Right lobe of liver (tissue), 6 donors: ENCODE measurements at regions not wholly inside any gene's neighbourhood (a gene's known extent, or its start where the extent isn't known, plus 50 kb on each side); places are given as distances from the start of the nearest gene placed in this dataset.

Experiments
- ATAC-seq, 4 donors: fragments of 200-7000 bp; cut with Tn5 transposase; one replicate each; pipeline ENCODE4 v1.9.1; 2020; ENCODE audit warnings: mild to moderate bottlenecking in 4 of 4, moderate library complexity in 4 of 4
- DNase-seq, 3 donors: peaks; one replicate each; pipeline ENCODE4 v3.0.0-alpha.2; 2020
- H3K27ac ChIP-seq, 3 donors: fragments of 200-600 bp; one replicate each; pipeline ENCODE4 v1.8.0; 2022
- H3K27me3 ChIP-seq, 2 donors: fragments of 200-600 bp; one replicate each; pipeline ENCODE4 v1.8.0; 2022
- H3K36me3 ChIP-seq, 4 donors: fragments of 200-600 bp; sonication (generic) in 1 of 4; one replicate each; pipeline versions ENCODE4 v1.5.1 to v1.8.0; 2017 to 2022; ENCODE audit warnings: control low read depth in 1 of 4
- H3K4me1 ChIP-seq, 4 donors: fragments of 200-600 bp; sonication (generic) in 1 of 4; one replicate each; pipeline versions ENCODE4 v1.5.1 to v1.8.0; 2017 to 2022; ENCODE audit warnings: control low read depth in 1 of 4
- H3K4me3 ChIP-seq, 3 donors: fragments of 200-600 bp; one replicate each; pipeline ENCODE4 v1.8.0; 2022
- H3K9me3 ChIP-seq, 4 donors: fragments of 200-600 bp; sonication (generic) in 1 of 4; one replicate each; pipeline versions ENCODE4 v1.5.1 to v1.8.0; 2017 to 2022; ENCODE audit warnings: control low read depth in 1 of 4
- CTCF ChIP-seq, 4 donors: fragments of 200-600 bp in 3 of 4; fragments of 450-650 bp in 1 of 4; IDR thresholded peaks; one replicate each; pipeline versions ENCODE4 v1.5.1 to v1.8.0; 2016 to 2022; ENCODE audit warnings: antibody characterized with exemption in 4 of 4, mild to moderate bottlenecking in 2 of 4
- POLR2A ChIP-seq: fragments of 450-650 bp; IDR thresholded peaks from one replicate; pipeline ENCODE4 v1.6.1; 2017; ENCODE audit warnings: antibody characterized with exemption, mild to moderate bottlenecking
- WGBS: methylation state at CpG from one replicate; pipeline ENCODE4 v1.1.6; 2018; ENCODE audit warnings: low coverage, low lambda C conversion rate; ENCODE audit not compliant: insufficient coverage; ENCODE audit errors: missing lambda C conversion rate; 5-methylcytosine and 5-hydroxymethylcytosine counted together
- intact Hi-C, 2 donors: fragments of 100-400 bp; cut with DNase I; formaldehyde crosslinking; loops; one replicate each; pipeline versions ENCODE4 v1.11.2 to v1.14.1; 2022
- donor health status: DM: no; HTN: yes; CAD: no.
- donor health status: DM: no; HTN: no; CAD: no.
- donor health status: DM: no; HTN: no; CAD: no.
- donor health status: DM: no; HTN: yes; CAD: no.
- donor health status: DM: no; HTN: yes; CAD: no.

GRCh38 chr7:54060643-54061042 is 481.5 kb upstream of the VSTM2A start:
- H3K27ac ChIP-seq: no peak overlapping the region
- TF ChIP-seq POLR2A (no peak), CTCF (IDR thresholded peaks at IDR 0.05) (no peak)
- DNase-seq (no peak), ATAC-seq (no peak)
- no peaks in the 10 kb centered on the region for H3K9me3 ChIP-seq
- no peak overlapping the region for H3K4me3 ChIP-seq
- H3K36me3 ChIP-seq: no peaks in the 10 kb centered on the region
- 39% methylated on average over 4 of the region's 4 CpGs for WGBS
- intact Hi-C loops: no loop called here
- no peaks in the 10 kb centered on the region for H3K27me3 ChIP-seq
- H3K4me1 ChIP-seq: no peaks in the 10 kb centered on the region

DNA sequence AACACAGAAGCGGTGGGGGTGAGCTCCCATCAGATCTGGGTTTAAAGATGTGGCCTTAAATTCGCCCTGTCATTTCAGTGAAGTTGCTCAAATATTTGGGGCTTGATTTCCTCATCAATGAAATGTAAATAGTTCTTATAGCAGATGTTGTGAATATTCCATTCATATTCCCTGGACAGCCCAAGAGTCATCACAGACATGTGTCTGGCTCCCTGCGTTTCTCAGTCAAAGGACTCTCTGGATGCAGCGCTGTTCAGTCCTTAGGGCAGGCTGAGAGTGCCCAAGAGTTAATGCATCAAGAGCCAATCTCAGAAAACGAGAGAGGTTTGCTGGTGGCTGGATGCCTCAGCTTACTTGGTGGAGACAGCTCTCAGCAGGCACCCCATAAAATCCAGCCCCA is 475.5 kb upstream of the VSTM2A start:
- Histone ChIP-seq H3K4me1 (no peaks in the 10 kb centered on the region), H3K9me3 (no peaks in the 10 kb centered on the region), H3K27me3 (no peaks in the 10 kb centered on the region), H3K36me3 (no peaks in the 10 kb centered on the region), H3K27ac (no peak overlapping the region), H3K4me3 (no peak overlapping the region)
- ATAC-seq: no peak
- WGBS: 57% methylated on average over 5 of the region's 5 CpGs
- DNase-seq: no peak
- TF ChIP-seq POLR2A (no peak), CTCF (IDR thresholded peaks at IDR 0.05) (no peak)
- intact Hi-C loops: no loop called here

DNA sequence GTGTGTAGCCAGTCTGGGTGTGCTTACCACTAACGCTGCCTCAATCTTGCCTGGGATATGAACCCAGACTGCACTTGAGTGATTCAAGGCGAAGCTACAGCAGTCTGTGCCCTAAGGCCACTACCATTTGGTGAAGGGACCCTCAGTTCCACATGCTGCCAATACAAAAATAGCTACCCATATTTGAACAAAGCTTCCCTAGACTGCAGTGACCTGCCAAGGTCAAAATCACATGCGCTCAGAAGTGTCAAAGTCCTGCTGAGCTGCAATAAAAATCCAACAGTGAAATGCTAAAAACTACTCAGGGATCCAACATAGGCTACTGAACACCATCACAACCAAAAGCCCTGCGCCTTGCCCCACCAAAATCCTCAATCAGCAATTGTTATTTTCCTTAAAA is 472.3 kb upstream of the VSTM2A start:
- no peak for TF ChIP-seq POLR2A
- no peak for TF ChIP-seq CTCF (IDR thresholded peaks at IDR 0.05)
- DNase-seq (peak in 1 of 3 donors; percentile 56), ATAC-seq (no peak)
- intact Hi-C loops: no loop called here
- Histone ChIP-seq H3K27ac (no peak overlapping the region), H3K36me3 (no peaks in the 10 kb centered on the region), H3K4me1 (no peaks in the 10 kb centered on the region), H3K4me3 (no peak overlapping the region), H3K27me3 (no peaks in the 10 kb centered on the region), H3K9me3 (no peaks in the 10 kb centered on the region)
- 40% methylated on average over 2 of the region's 4 CpGs for WGBS

- Histone ChIP-seq H3K4me3 (no peak overlapping the region), H3K36me3 (no peaks in the 10 kb centered on the region), H3K4me1 (no peaks in the 10 kb centered on the region), H3K27ac (no peak overlapping the region), H3K9me3 (no peaks in the 10 kb centered on the region), H3K27me3 (no peaks in the 10 kb centered on the region)
- intact Hi-C loops: no loop called here
- ATAC-seq (no peak), DNase-seq (no peak)
- TF ChIP-seq CTCF (IDR thresholded peaks at IDR 0.05): no peak
- TF ChIP-seq POLR2A: no peak
- WGBS: 45% methylated on average over 4 of the region's 4 CpGs
Measured at GRCh38 chr7:54072710-54073109, 469.5 kb upstream of the VSTM2A start.

DNA sequence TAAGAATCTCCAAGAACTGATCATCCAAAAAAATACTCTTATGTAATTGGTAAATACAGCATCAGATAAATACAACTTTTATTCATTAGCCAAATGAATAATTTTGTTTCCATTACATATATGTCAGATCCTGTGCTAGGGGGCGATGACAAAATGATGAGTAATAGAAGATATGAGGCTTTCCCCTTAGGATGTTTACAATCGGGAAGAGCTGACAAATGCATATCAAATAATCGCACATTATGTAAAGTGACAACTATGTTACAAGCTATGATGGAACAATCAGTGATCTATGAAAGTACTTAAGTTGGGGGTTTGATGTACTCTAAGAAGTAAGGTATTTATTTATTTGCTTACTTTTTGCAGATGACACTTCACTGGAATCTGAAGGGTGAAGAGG is 465.6 kb upstream of the VSTM2A start:
- no peaks in the 10 kb centered on the region for H3K4me1 ChIP-seq
- no peak for TF ChIP-seq CTCF (IDR thresholded peaks at IDR 0.05)
- TF ChIP-seq POLR2A: no peak
- 67% methylated on average over 3 of the region's 3 CpGs for WGBS
- H3K27ac ChIP-seq: no peak overlapping the region
- H3K9me3 ChIP-seq: no peaks in the 10 kb centered on the region
- ATAC-seq (no peak), DNase-seq (no peak)
- H3K27me3 ChIP-seq: no peaks in the 10 kb centered on the region
- H3K4me3 ChIP-seq: no peak overlapping the region
- no peaks in the 10 kb centered on the region for H3K36me3 ChIP-seq
- intact Hi-C loops: no loop called here
